Breast epithelium (tissue), 4 donors: ENCODE measurements at regions not wholly inside any gene's neighbourhood (a gene's known extent, or its start where the extent isn't known, plus 50 kb on each side); places are given as distances from the start of the nearest gene placed in this dataset.

Experiments
- DNase-seq, 2 donors: peaks; one replicate each; pipeline ENCODE4 v3.0.0-alpha.2; 2019; ENCODE audit warnings: low spot score in 2 of 2
- H3K27ac ChIP-seq, 2 donors: fragments of 200-600 bp; sonication (generic) in 1 of 2; one replicate each; pipeline ENCODE4 v1.5.1; 2016 to 2019; ENCODE audit warnings: mild to moderate bottlenecking in 1 of 2
- H3K27me3 ChIP-seq, 2 donors: fragments of 200-600 bp; sonication (generic) in 1 of 2; one replicate each; pipeline versions ENCODE4 v1.5.1 to v1.6.0; 2017 to 2019; ENCODE audit warnings: control low read depth in 1 of 2, mild to moderate bottlenecking in 1 of 2
- H3K36me3 ChIP-seq: fragments of 200-600 bp; one replicate; pipeline ENCODE4 v1.5.1; 2019
- H3K4me1 ChIP-seq, 2 donors: fragments of 200-600 bp; sonication (generic); one replicate each; pipeline ENCODE4 v1.5.1; 2016 to 2019; ENCODE audit warnings: control low read depth in 1 of 2
- H3K4me3 ChIP-seq, 3 donors: fragments of 200-600 bp; sonication (generic); 1 replicate in 2 of 3; 2 replicates in 1 of 3; pipeline ENCODE4 v1.5.1; 2016 to 2019; ENCODE audit warnings: mild to moderate bottlenecking in 3 of 3, moderate library complexity in 2 of 3
- H3K9me3 ChIP-seq, 2 donors: fragments of 200-600 bp; sonication (generic) in 1 of 2; one replicate each; pipeline ENCODE4 v1.5.1; 2016 to 2019; ENCODE audit warnings: control low read depth in 1 of 2
- POLR2A ChIP-seq: fragments of 450-650 bp; IDR thresholded peaks from one replicate; pipeline ENCODE4 v1.6.1; 2016; ENCODE audit warnings: antibody characterized with exemption, mild to moderate bottlenecking, moderate library complexity
- POLR2AphosphoS5 ChIP-seq, 3 donors: sonication (generic); formaldehyde crosslinking; IDR thresholded peaks; one replicate each; pipeline ENCODE4 v1.6.1; 2017; ENCODE audit warnings: antibody characterized with exemption in 3 of 3
- intact Hi-C: fragments of 100-400 bp; cut with DNase I; formaldehyde crosslinking; loops from one replicate; pipeline ENCODE4 v1.15.1; 2023; ENCODE audit warnings: low total_unique reads
- TF ChIP-seq, protein P1 (sequence below), 3 donors: fragments of 450-650 bp; IDR thresholded peaks; one replicate each; pipeline ENCODE4 v1.5.1; 2016 to 2017; ENCODE audit warnings: antibody characterized with exemption in 3 of 3, mild to moderate bottlenecking in 3 of 3, moderate library complexity in 3 of 3

- intact Hi-C loops = no loop called here
- H3K9me3 ChIP-seq = no peaks in the 10 kb centered on the region
These were observed 547.2 kb upstream of the DIPK2B start for GRCh38 chrX:45747905-45748304.

GRCh38 chrX:45745479-45745878 is 544.8 kb upstream of the DIPK2B start:
- intact Hi-C loops = no loop called here
- H3K4me3 ChIP-seq = no peak overlapping the region
- H3K4me1 ChIP-seq = peaks cover 0 to 5% of the 10 kb centered on the region in 2 donors
- DNase-seq = no peak
- H3K36me3 ChIP-seq = no peaks in the 10 kb centered on the region
- peaks cover 0 to 39% of the 10 kb centered on the region in 2 donors for H3K27me3 ChIP-seq
- H3K27ac ChIP-seq = no peak overlapping the region
- no peaks in the 10 kb centered on the region for H3K9me3 ChIP-seq
- no peak for TF ChIP-seq POLR2AphosphoS5 (IDR thresholded peaks at IDR 0.05)
- no peak for TF ChIP-seq POLR2A
- TF ChIP-seq, protein P1, sequence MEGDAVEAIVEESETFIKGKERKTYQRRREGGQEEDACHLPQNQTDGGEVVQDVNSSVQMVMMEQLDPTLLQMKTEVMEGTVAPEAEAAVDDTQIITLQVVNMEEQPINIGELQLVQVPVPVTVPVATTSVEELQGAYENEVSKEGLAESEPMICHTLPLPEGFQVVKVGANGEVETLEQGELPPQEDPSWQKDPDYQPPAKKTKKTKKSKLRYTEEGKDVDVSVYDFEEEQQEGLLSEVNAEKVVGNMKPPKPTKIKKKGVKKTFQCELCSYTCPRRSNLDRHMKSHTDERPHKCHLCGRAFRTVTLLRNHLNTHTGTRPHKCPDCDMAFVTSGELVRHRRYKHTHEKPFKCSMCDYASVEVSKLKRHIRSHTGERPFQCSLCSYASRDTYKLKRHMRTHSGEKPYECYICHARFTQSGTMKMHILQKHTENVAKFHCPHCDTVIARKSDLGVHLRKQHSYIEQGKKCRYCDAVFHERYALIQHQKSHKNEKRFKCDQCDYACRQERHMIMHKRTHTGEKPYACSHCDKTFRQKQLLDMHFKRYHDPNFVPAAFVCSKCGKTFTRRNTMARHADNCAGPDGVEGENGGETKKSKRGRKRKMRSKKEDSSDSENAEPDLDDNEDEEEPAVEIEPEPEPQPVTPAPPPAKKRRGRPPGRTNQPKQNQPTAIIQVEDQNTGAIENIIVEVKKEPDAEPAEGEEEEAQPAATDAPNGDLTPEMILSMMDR (IDR thresholded peaks at IDR 0.05) = no peak

More at GRCh38 chrX:45747905-45748304, 547.2 kb upstream of the DIPK2B start:
- no peak for TF ChIP-seq POLR2AphosphoS5 (IDR thresholded peaks at IDR 0.05)
- TF ChIP-seq POLR2A = no peak
- TF ChIP-seq, protein P1 (IDR thresholded peaks at IDR 0.05) = no peak
- no peak for DNase-seq
- peaks cover 0 to 5% of the 10 kb centered on the region in 2 donors for H3K4me1 ChIP-seq
- no peaks in the 10 kb centered on the region for H3K36me3 ChIP-seq
- H3K4me3 ChIP-seq = no peak overlapping the region
- H3K27ac ChIP-seq = peak overlapping the region; percentile 38 to 49
- H3K27me3 ChIP-seq = peaks cover 0 to 36% of the 10 kb centered on the region in 2 donors

DNA sequence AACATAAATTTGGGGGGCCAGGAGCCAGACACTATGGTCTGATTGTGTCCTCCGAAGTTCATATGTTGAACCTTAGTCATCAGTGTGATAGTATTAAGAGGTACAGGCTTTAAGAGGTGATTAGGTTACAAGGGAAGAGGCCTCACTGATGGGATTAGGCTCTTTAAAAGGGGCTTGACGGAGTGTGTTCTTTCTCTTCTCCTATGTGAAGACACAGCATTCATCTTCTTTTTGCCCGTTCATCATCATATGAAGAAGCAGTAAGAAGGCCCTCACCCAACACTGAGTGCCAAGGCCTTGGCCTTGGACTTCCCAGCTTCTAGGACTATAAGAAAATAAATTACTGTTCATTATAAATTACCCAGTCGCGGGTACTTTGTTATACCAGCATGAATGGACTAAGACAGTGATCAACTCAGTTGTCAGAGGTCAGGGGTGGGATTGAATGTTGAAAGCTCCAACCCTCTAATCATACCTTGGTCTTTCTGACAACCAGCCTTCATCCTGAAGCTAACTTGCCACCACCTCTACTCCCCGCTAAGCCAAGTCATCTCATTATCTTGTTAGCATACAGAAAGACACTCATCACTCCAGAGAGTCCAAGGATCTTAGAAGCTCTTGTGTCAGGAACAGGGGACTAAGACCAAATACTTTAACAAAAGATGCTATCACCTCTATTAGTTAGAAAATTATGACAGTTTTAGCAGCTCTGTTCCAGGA is 543.4 kb upstream of the DIPK2B start:
- no peaks in the 10 kb centered on the region for H3K36me3 ChIP-seq
- TF ChIP-seq, protein P1 (IDR thresholded peaks at IDR 0.05) = no peak
- TF ChIP-seq POLR2A (no peak), POLR2AphosphoS5 (IDR thresholded peaks at IDR 0.05) (no peak)
- H3K4me1 ChIP-seq = no peaks in the 10 kb centered on the region
- H3K27ac ChIP-seq = no peak overlapping the region
- intact Hi-C loops = no loop called here
- H3K9me3 ChIP-seq = no peaks in the 10 kb centered on the region
- H3K27me3 ChIP-seq = peaks cover 0 to 33% of the 10 kb centered on the region in 2 donors
- H3K4me3 ChIP-seq = no peak overlapping the region
- DNase-seq = no peak

GRCh38 chrX:45743081-45743533 is 542.4 kb upstream of the DIPK2B start:
- Histone ChIP-seq H3K36me3 (no peaks in the 10 kb centered on the region), H3K27me3 (peaks cover 0 to 37% of the 10 kb centered on the region in 2 donors)
- intact Hi-C loops = no loop called here

DNA sequence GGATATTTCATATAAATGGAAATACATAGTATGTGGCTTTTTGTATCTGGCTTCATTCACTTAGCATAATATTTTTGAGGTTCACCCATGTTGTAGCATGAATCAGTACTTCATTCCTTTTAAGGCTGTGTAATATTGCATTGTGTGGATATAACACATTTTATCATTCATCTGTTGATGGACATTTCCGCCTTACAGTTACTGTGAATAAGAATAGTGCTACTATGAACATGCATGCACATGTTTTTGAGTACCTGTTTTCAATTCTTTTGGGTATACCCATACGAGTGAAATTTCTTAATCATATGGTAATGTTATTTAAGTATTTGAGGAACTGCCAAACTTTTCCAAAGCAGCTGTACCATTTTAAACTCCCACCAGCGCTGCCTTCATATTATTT is 539.6 kb upstream of the DIPK2B start:
- no peak for DNase-seq
- Histone ChIP-seq H3K4me3 (no peak overlapping the region), H3K4me1 (no peaks in the 10 kb centered on the region), H3K27ac (no peak overlapping the region), H3K27me3 (peaks cover 0 to 31% of the 10 kb centered on the region in 2 donors), H3K9me3 (no peaks in the 10 kb centered on the region), H3K36me3 (no peaks in the 10 kb centered on the region)
- intact Hi-C loops = no loop called here
- no peak for TF ChIP-seq POLR2A
- TF ChIP-seq, protein P1 (IDR thresholded peaks at IDR 0.05) = no peak

More at GRCh38 chrX:45743081-45743533, 542.4 kb upstream of the DIPK2B start:
- no peak for DNase-seq
- TF ChIP-seq POLR2AphosphoS5 (IDR thresholded peaks at IDR 0.05) = no peak
- TF ChIP-seq POLR2A = no peak
- TF ChIP-seq, protein P1 (IDR thresholded peaks at IDR 0.05) = no peak
- no peaks in the 10 kb centered on the region for H3K9me3 ChIP-seq
- no peak overlapping the region for H3K27ac ChIP-seq
- no peaks in the 10 kb centered on the region for H3K4me1 ChIP-seq
- no peak overlapping the region for H3K4me3 ChIP-seq
